ENCODE measurements at regions not wholly inside any gene's neighbourhood (a gene's known extent, or its start where the extent isn't known, plus 50 kb on each side); places are given as distances from the start of the nearest gene placed in this dataset.

DNA sequence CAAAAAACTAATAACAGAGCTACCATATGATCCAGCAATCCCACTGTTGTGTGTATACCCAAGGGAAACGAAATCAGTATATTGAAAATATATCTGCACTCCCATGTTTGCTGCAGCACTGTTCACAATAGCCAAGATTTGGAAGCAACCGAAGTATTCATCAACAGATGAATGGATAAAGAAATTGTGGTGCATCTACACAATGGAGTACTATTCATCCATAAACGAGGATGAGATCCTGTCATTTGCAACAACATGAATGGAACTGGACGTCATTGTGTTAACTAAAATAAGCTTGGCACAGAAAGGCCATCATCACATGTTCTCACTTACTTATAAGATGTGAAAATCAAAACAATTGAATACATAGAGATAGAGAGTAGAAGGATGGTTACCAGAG, 402.1 kb downstream of the KCTD8 start:
- Histone ChIP-seq H3K9me3 (replicated peaks) (peaks cover 32% of the 10 kb centered on the region), H3K27me3 (ENCODE audit: low read depth) (no peaks in the 10 kb centered on the region), H3K4me3 (no peak overlapping the region), H3K27ac (replicated peaks) (no peak overlapping the region), H3K36me3 (no peaks in the 10 kb centered on the region), H3K4me1 (no peaks in the 10 kb centered on the region)
- intact Hi-C loops (cut with micrococcal nuclease), result no loop called here
- no peak for DNase-seq
- no peak for TF ChIP-seq CTCF (IDR thresholded peaks at IDR 0.05; ENCODE audit: borderline replicate concordance)

DNA sequence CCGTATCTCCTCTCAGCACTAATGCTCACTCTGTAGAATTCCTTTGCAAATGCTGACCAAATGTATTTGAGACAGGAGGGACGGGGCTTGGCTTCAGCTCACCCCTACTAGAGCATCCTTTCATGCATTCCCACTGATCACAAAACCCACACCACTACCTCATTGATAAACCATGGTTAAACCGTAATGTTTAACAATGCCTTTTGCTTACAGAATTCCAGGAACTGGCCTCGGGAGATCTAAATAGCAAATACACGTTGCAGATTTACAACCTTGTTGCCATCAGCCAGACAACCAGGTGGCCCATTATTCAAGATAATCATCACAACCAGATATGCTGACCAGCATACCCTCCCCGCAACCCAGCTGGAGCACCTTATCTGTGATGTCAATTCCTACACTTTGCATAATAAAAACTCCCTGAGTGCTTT, 391.9 kb downstream of the KCTD8 start:
- no peak overlapping the region for H3K27ac ChIP-seq (replicated peaks)
- no peak for TF ChIP-seq CTCF (IDR thresholded peaks at IDR 0.05; ENCODE audit: borderline replicate concordance)
- no peaks in the 10 kb centered on the region for H3K9me3 ChIP-seq (replicated peaks)
- H3K4me1 ChIP-seq, result no peaks in the 10 kb centered on the region
- no peaks in the 10 kb centered on the region for H3K27me3 ChIP-seq (ENCODE audit: low read depth)
- intact Hi-C loops (cut with micrococcal nuclease), result no loop called here
- DNase-seq, result no peak
- no peaks in the 10 kb centered on the region for H3K36me3 ChIP-seq
- no peak overlapping the region for H3K4me3 ChIP-seq

GRCh38 chr4:44070843-44071242, 377.8 kb downstream of the KCTD8 start:
- H3K27me3 ChIP-seq (ENCODE audit: low read depth), result no peaks in the 10 kb centered on the region
- H3K27ac ChIP-seq (replicated peaks), result no peak overlapping the region
- intact Hi-C loops (cut with micrococcal nuclease), result no loop called here
- no peak for DNase-seq
- no peaks in the 10 kb centered on the region for H3K36me3 ChIP-seq
- H3K4me3 ChIP-seq, result no peak overlapping the region
- no peak for TF ChIP-seq CTCF (IDR thresholded peaks at IDR 0.05; ENCODE audit: borderline replicate concordance)
- H3K9me3 ChIP-seq (replicated peaks), result no peaks in the 10 kb centered on the region
- H3K4me1 ChIP-seq, result no peaks in the 10 kb centered on the region

GRCh38 chr4:44071959-44072955, 376.4 kb downstream of the KCTD8 start:
- no peaks in the 10 kb centered on the region for H3K27me3 ChIP-seq (ENCODE audit: low read depth)
- H3K9me3 ChIP-seq (replicated peaks), result no peaks in the 10 kb centered on the region
- H3K36me3 ChIP-seq, result no peaks in the 10 kb centered on the region
- intact Hi-C loops (cut with micrococcal nuclease), result no loop called here
- no peak overlapping the region for H3K4me3 ChIP-seq
- no peak for DNase-seq
- H3K27ac ChIP-seq (replicated peaks), result no peak overlapping the region
- TF ChIP-seq CTCF (IDR thresholded peaks at IDR 0.05; ENCODE audit: borderline replicate concordance), result no peak
- H3K4me1 ChIP-seq, result no peaks in the 10 kb centered on the region

DNA sequence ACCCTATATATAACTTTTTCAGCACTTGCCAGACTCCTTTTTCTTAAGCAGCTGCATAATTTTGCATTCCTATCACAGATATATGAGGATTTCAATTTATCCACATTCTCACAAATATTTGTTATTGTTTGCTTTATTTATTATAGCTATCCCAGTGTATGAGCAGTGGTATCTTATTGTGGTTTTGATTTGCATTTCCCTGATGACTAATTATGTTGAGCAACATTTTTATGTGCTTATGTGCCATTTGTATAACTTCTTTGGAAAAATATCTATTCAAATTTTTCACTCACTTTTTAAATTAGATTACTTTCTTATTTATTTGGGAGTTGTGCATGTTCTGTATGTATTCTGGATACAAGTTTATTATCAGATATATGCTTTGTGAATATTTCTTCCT, 361.9 kb downstream of the KCTD8 start:
- intact Hi-C loops (cut with micrococcal nuclease), result no loop called here
- no peak for TF ChIP-seq CTCF (IDR thresholded peaks at IDR 0.05; ENCODE audit: borderline replicate concordance)

More for the DNA sequence above, 361.9 kb downstream of the KCTD8 start:
- Histone ChIP-seq H3K27me3 (ENCODE audit: low read depth) (no peaks in the 10 kb centered on the region), H3K36me3 (no peaks in the 10 kb centered on the region), H3K4me1 (no peaks in the 10 kb centered on the region), H3K9me3 (replicated peaks) (peaks cover 10% of the 10 kb centered on the region), H3K4me3 (no peak overlapping the region), H3K27ac (replicated peaks) (no peak overlapping the region)
- no peak for DNase-seq

All from left ventricle myocardium inferior (tissue), 1 donor.